IPS-18a (cell line): ENCODE measurements at regions not wholly inside any gene's neighbourhood (a gene's known extent, or its start where the extent isn't known, plus 50 kb on each side); places are given as distances from the start of the nearest gene placed in this dataset.

ENCODE experiments used
- H3K27ac ChIP-seq: one replicate; pipeline ENCODE4 v1.5.1; 2013; ENCODE audit warnings: low read length
- H3K27me3 ChIP-seq: one replicate; pipeline ENCODE4 v1.6.1; 2013; ENCODE audit warnings: mild to moderate bottlenecking, low read length; ENCODE audit not compliant: control insufficient read depth, insufficient read depth
- H3K36me3 ChIP-seq: one replicate; pipeline ENCODE4 v1.6.1; 2013; ENCODE audit warnings: low read depth, low read length; ENCODE audit not compliant: control insufficient read depth
- H3K4me1 ChIP-seq: one replicate; pipeline ENCODE4 v1.6.1; 2013; ENCODE audit warnings: low read depth, low read length; ENCODE audit not compliant: control insufficient read depth
- H3K4me3 ChIP-seq: one replicate; pipeline ENCODE4 v1.5.1; 2013; ENCODE audit warnings: low read length
- H3K9ac ChIP-seq: one replicate; pipeline ENCODE4 v1.6.1; 2013; ENCODE audit warnings: mild to moderate bottlenecking, low read length, moderate library complexity
- H3K9me3 ChIP-seq: one replicate; pipeline ENCODE4 v1.6.1; 2013; ENCODE audit warnings: low read depth, low read length; ENCODE audit not compliant: control insufficient read depth

DNA sequence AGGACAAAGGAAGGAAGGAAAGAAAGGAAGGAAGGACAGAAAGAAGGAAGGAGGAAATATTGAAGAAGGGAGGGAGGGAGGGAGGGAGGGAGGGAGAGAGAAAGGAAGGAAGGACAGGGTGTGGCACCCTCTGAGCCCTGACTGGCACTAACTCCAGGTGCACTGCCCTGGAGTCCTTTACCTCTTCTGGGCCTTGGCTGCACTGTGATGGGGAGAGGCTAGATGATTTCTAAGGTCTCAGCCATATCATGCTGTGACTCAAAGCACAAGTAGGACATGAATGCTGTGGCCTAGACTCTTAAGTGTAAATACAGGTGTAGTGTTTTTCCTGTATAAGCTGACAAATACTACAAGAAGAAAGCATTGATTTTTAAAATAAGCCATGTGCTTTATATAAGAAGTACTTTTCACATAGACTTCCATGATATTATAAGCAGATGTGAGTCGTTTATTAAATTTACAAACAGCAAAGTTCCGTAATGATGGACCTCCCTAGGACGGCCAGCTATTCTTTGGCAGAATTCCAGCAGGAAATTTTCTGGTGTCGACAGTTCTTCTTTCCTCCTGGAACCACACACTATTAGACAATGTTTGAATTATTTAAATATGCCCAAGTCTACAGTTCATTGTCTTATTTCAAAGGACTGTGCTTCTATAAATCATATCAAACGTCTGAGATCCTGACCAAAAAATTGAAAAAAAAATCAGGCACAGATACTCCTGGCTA lies 213.8 kb upstream of the C2CD4B start:
- H3K4me3 ChIP-seq: no peak overlapping the region
- H3K36me3 ChIP-seq: no peaks in the 10 kb centered on the region
- H3K9me3 ChIP-seq: no peaks in the 10 kb centered on the region
- H3K4me1 ChIP-seq: no peaks in the 10 kb centered on the region
- H3K27me3 ChIP-seq: no peaks in the 10 kb centered on the region
- H3K9ac ChIP-seq: no peak overlapping the region
- H3K27ac ChIP-seq: no peak overlapping the region

GRCh38 chr15:62380011-62380410 lies 214.9 kb upstream of the C2CD4B start:
- no peaks in the 10 kb centered on the region for H3K27me3 ChIP-seq
- no peaks in the 10 kb centered on the region for H3K36me3 ChIP-seq
- no peak overlapping the region for H3K9ac ChIP-seq
- H3K4me1 ChIP-seq: no peaks in the 10 kb centered on the region
- no peaks in the 10 kb centered on the region for H3K9me3 ChIP-seq
- H3K4me3 ChIP-seq: no peak overlapping the region
- H3K27ac ChIP-seq: no peak overlapping the region

DNA sequence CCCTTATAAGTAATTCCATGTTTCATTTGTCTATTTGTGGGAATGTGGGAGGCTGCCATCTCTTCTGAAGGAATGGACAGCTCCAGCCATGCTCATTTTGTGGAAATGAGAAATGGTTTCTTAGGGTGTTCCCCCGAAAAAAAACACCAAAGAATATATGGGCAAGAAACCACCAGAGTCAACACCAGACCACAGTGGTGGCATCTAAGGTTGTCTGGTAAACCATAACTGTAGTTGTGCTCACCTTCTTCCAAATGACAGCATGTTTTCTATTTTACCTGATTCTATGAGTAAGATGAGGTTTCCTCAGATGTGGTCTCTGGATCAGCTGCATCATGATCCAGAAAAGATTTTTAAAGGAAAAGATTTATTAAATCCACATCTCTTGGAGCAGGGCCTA lies 217.0 kb upstream of the C2CD4B start:
- no peak overlapping the region for H3K9ac ChIP-seq
- no peaks in the 10 kb centered on the region for H3K9me3 ChIP-seq
- H3K27me3 ChIP-seq: no peaks in the 10 kb centered on the region
- no peak overlapping the region for H3K27ac ChIP-seq
- H3K36me3 ChIP-seq: no peaks in the 10 kb centered on the region
- no peaks in the 10 kb centered on the region for H3K4me1 ChIP-seq
- H3K4me3 ChIP-seq: no peak overlapping the region

DNA sequence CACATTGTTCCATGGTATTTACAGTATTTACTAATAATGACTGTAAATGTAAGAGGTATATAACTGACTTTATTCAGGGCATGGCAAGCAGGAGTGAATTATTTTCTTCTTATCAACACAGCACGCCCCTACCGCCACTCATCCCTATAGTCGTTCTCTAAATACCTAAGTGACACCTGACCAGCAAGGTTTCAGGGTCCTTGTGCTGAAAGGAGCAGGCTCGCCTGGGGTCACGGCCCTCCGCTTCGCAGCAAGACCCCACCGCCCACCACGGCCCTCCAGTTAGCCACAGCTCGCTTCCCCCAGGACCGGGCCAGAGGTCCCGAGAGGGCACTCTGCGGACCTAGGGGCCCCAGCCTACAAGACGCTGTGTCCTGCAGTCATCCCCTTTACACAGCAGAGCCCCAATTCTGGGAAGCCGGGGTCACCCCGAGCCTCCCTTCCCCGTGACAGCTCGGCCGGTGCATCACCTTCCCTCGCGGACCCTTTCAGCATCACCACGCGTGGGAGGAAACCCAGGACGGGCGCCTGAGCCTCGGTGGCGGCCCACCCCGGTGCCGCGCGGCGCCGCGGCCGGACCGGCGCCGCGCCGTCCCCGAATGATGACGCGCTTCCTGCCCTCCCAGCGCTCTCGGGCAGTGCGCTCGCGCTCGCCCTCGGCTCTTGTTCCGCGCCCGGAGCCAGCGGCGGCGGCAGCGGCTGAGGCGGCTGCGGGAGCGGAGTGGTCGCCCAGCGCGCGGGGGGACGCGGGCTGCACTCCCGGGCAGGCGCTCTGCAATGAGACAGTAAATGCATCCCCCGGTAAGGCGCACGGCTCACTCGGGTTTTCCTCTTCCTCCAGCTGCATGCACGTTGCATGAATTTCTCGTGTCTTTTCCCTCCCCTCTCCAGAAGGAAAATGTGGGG lies 225.1 kb upstream of the C2CD4B start, which contains the start of gene TLN2:
Gene TLN2 (plus strand): TSS at position 666 of the 906 bp plus-strand sequence.
- H3K9me3 ChIP-seq: no peaks in the 10 kb centered on the region
- H3K27me3 ChIP-seq: peaks cover 25% of the 10 kb centered on the region
- peaks cover 9% of the 10 kb centered on the region for H3K4me1 ChIP-seq
- peak within 1 kb of the TSS; percentile 41 for H3K27ac ChIP-seq
- peak within 1 kb of the TSS; percentile 84 for H3K9ac ChIP-seq
- peak within 1 kb of the TSS; percentile 91 for H3K4me3 ChIP-seq
- no peaks in the 10 kb centered on the region for H3K36me3 ChIP-seq

GRCh38 chr15:62390791-62391640 lies 225.9 kb upstream of the C2CD4B start:
- Histone ChIP-seq H3K36me3 (no peaks in the 10 kb centered on the region), H3K27ac (no peak overlapping the region), H3K9ac (peak overlapping the region; percentile 84), H3K4me1 (peaks cover 9% of the 10 kb centered on the region), H3K4me3 (peak overlapping the region; percentile 91), H3K9me3 (no peaks in the 10 kb centered on the region), H3K27me3 (peaks cover 25% of the 10 kb centered on the region)

DNA sequence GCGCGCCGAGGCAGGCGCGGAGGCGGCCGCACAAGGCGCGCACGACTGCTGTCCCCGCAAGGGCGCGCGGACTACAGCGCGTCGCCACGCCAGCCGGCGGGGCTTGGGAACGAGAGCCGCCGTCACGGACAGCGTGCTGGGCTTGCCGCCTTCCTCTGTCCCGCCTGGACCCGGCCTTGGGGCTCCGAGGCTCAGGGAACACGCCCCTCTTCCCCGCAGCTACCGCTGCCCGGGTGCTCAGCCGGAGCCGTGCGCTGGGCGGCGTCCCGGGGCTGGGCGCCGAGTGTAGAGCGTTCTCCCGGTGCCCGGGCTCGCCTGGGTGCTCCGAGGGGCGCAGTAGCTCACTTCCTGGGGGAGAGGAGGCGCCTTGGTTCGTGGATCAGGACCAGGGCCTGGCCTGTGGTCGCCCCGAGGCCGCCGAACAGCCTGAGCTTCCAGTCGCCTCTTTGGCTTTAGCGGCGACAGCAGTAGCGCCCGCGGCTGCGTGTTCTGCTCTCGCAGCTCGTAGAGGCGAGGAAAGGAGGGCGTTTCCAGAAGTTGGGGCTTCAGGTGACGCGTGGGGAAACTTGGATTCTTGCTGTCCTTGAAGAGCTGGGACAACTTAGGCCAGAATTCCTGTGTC lies 226.7 kb upstream of the C2CD4B start:
- H3K4me1 ChIP-seq: peaks cover 9% of the 10 kb centered on the region
- H3K4me3 ChIP-seq: peak overlapping the region; percentile 91
- no peaks in the 10 kb centered on the region for H3K36me3 ChIP-seq
- H3K9ac ChIP-seq: peak overlapping the region; percentile 45
- H3K27ac ChIP-seq: no peak overlapping the region
- H3K27me3 ChIP-seq: peaks cover 25% of the 10 kb centered on the region
- no peaks in the 10 kb centered on the region for H3K9me3 ChIP-seq

GRCh38 chr15:62392376-62392775 lies 227.3 kb upstream of the C2CD4B start:
- H3K9me3 ChIP-seq: no peaks in the 10 kb centered on the region
- H3K4me1 ChIP-seq: peaks cover 9% of the 10 kb centered on the region
- H3K27me3 ChIP-seq: peaks cover 25% of the 10 kb centered on the region
- peak overlapping the region; percentile 91 for H3K4me3 ChIP-seq
- H3K9ac ChIP-seq: peak overlapping the region; percentile 45
- no peaks in the 10 kb centered on the region for H3K36me3 ChIP-seq
- H3K27ac ChIP-seq: no peak overlapping the region

DNA sequence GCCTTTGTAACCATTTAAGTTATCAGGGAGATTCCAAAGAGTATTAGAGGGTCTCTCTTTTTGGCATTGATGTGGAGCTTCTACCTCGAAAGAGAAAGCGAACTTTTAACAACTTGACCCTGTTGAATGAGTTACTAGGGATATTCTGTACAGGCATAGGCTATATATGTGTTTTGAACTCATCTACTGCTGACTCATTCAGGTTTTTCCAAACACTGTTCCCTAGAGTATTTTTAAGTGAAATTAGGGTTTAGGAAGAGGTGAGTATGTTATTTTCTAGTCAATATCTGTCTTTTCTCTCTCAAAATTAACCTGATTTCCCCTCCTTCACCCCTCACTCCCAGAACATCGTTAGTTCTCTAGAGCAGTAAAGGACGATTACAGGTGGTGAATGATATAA lies 228.1 kb upstream of the C2CD4B start:
- Histone ChIP-seq H3K4me3 (no peak overlapping the region), H3K4me1 (peaks cover 9% of the 10 kb centered on the region), H3K9ac (no peak overlapping the region), H3K36me3 (no peaks in the 10 kb centered on the region), H3K27ac (no peak overlapping the region), H3K9me3 (no peaks in the 10 kb centered on the region), H3K27me3 (peaks cover 25% of the 10 kb centered on the region)

GRCh38 chr15:62394079-62394478 lies 229.0 kb upstream of the C2CD4B start:
- peaks cover 25% of the 10 kb centered on the region for H3K27me3 ChIP-seq

GRCh38 chr15:62400778-62401177 lies 235.7 kb upstream of the C2CD4B start:
- Histone ChIP-seq H3K9me3 (peaks cover 4% of the 10 kb centered on the region), H3K9ac (no peak overlapping the region), H3K27ac (no peak overlapping the region), H3K36me3 (no peaks in the 10 kb centered on the region), H3K4me1 (no peaks in the 10 kb centered on the region), H3K27me3 (no peaks in the 10 kb centered on the region), H3K4me3 (no peak overlapping the region)

More at GRCh38 chr15:62394079-62394478, 229.0 kb upstream of the C2CD4B start:
- H3K4me3 ChIP-seq: no peak overlapping the region
- no peak overlapping the region for H3K9ac ChIP-seq
- H3K4me1 ChIP-seq: peaks cover 9% of the 10 kb centered on the region
- no peaks in the 10 kb centered on the region for H3K36me3 ChIP-seq
- H3K9me3 ChIP-seq: no peaks in the 10 kb centered on the region
- no peak overlapping the region for H3K27ac ChIP-seq

GRCh38 chr15:62402687-62403086 lies 237.6 kb upstream of the C2CD4B start:
- no peaks in the 10 kb centered on the region for H3K4me1 ChIP-seq
- H3K9me3 ChIP-seq: peaks cover 4% of the 10 kb centered on the region
- H3K36me3 ChIP-seq: no peaks in the 10 kb centered on the region

More at GRCh38 chr15:62402687-62403086, 237.6 kb upstream of the C2CD4B start:
- Histone ChIP-seq H3K27ac (no peak overlapping the region), H3K27me3 (no peaks in the 10 kb centered on the region), H3K9ac (no peak overlapping the region), H3K4me3 (no peak overlapping the region)
